WTC11 (cell line): ENCODE measurements at regions not wholly inside any gene's neighbourhood (a gene's known extent, or its start where the extent isn't known, plus 50 kb on each side); places are given as distances from the start of the nearest gene placed in this dataset.

Experiments used
- ATAC-seq: fragments of 200-7000 bp; cut with Tn5 transposase; 2 replicates; pipeline ENCODE4 v1.10.0; 2021; ENCODE audit warnings: mild to moderate bottlenecking, moderate library complexity
- CTCF ChIA-PET: fragments of 300-600 bp; sonication (Branson Sonifier 250); formaldehyde crosslinking; loops from one replicate; lab custom pipeline; 2021; ENCODE audit warnings: antibody characterized with exemption; lab: Charles Lee
- POLR2A ChIA-PET: fragments of 350-600 bp; sonication (Branson Sonifier 250); formaldehyde crosslinking; loops from one replicate; lab custom pipeline; 2021; ENCODE audit warnings: antibody characterized with exemption; lab: Charles Lee
- DNase-seq: peaks from one replicate; pipeline ENCODE4 v3.0.0; 2021; ENCODE audit warnings: low spot score
- H3K27ac Mint-ChIP-seq: 2 replicates; pipeline ENCODE4 v1.8.0; 2021; ENCODE audit warnings: mixed read lengths
- H3K27me3 Mint-ChIP-seq: 2 replicates; pipeline ENCODE4 v1.8.0; 2021; ENCODE audit warnings: low read depth, mild to moderate bottlenecking, moderate library complexity, mixed read lengths
- H3K36me3 Mint-ChIP-seq: 2 replicates; pipeline ENCODE4 v1.8.0; 2021; ENCODE audit warnings: mixed read lengths
- H3K4me1 Mint-ChIP-seq: 2 replicates; pipeline ENCODE4 v1.8.0; 2022; ENCODE audit warnings: mixed read lengths
- H3K4me3 Mint-ChIP-seq: 2 replicates; pipeline ENCODE4 v1.8.0; 2021; ENCODE audit warnings: mild to moderate bottlenecking, moderate library complexity, mixed read lengths
- H3K9me3 Mint-ChIP-seq: 2 replicates; pipeline ENCODE4 v1.8.0; 2021; ENCODE audit warnings: mixed read lengths
- CBFB ChIP-seq: sonication (generic); formaldehyde crosslinking; IDR thresholded peaks from 2 replicates; pipeline ENCODE4 v1.8.1; 2022; ENCODE audit warnings: mild to moderate bottlenecking, low read depth, missing genetic modification reagents
- E2F4 ChIP-seq: sonication (generic); formaldehyde crosslinking; IDR thresholded peaks from 2 replicates; pipeline ENCODE4 v1.8.1; 2022; ENCODE audit warnings: low read depth, mild to moderate bottlenecking, moderate library complexity, missing genetic modification reagents, borderline replicate concordance
- GRHL2 ChIP-seq: fragments of 250-450 bp; sonication (Bioruptor Pico); IDR thresholded peaks from 2 replicates; pipeline ENCODE4 v1.8.0; 2022; ENCODE audit warnings: mild to moderate bottlenecking, moderate library complexity; ENCODE audit not compliant: insufficient replicate concordance, severe bottlenecking
- IRF1 ChIP-seq: sonication (generic); formaldehyde crosslinking; IDR thresholded peaks from 2 replicates; pipeline ENCODE4 v1.8.0; 2023; ENCODE audit warnings: missing genetic modification reagents
- JUN ChIP-seq: sonication (generic); formaldehyde crosslinking; IDR thresholded peaks from 2 replicates; pipeline ENCODE4 v1.8.0; 2023; ENCODE audit warnings: mild to moderate bottlenecking, missing genetic modification reagents
- KAT7 ChIP-seq: sonication (generic); formaldehyde crosslinking; IDR thresholded peaks from 2 replicates; pipeline ENCODE4 v1.8.1; 2023; ENCODE audit warnings: missing genetic modification reagents, mild to moderate bottlenecking, borderline replicate concordance
- MAX ChIP-seq: sonication (generic); formaldehyde crosslinking; IDR thresholded peaks from 2 replicates; pipeline ENCODE4 v1.8.0; 2022; ENCODE audit warnings: mild to moderate bottlenecking, missing genetic modification reagents
- NFE2L1 ChIP-seq: sonication (generic); formaldehyde crosslinking; IDR thresholded peaks from 2 replicates; pipeline ENCODE4 v1.8.1; 2023; ENCODE audit warnings: missing genetic modification reagents
- USF1 ChIP-seq: sonication (generic); formaldehyde crosslinking; IDR thresholded peaks from 2 replicates; pipeline ENCODE4 v1.8.0; 2022; ENCODE audit warnings: mild to moderate bottlenecking, missing genetic modification reagents
- ZNF232 ChIP-seq: sonication (generic); formaldehyde crosslinking; IDR thresholded peaks from 2 replicates; pipeline ENCODE4 v1.8.0; 2022; ENCODE audit warnings: mild to moderate bottlenecking, missing genetic modification reagents
- ZSCAN18 ChIP-seq: fragments of 250-450 bp; sonication (Bioruptor Pico); IDR thresholded peaks from 2 replicates; pipeline ENCODE4 v2.1.2; 2022; ENCODE audit warnings: mild to moderate bottlenecking, moderate library complexity
- TF ChIP-seq, protein P1 (sequence below): fragments of 250-450 bp; sonication (Bioruptor Pico); IDR thresholded peaks from 2 replicates; pipeline ENCODE4 v1.8.0; 2021; ENCODE audit warnings: mild to moderate bottlenecking
- TF ChIP-seq, protein P2 (sequence below): sonication (generic); formaldehyde crosslinking; IDR thresholded peaks from 2 replicates; pipeline ENCODE4 v1.8.0; 2023; ENCODE audit warnings: missing genetic modification reagents, mild to moderate bottlenecking, borderline replicate concordance
- TF ChIP-seq, protein P3 (sequence below): fragments of 250-450 bp; sonication (Bioruptor Pico); IDR thresholded peaks from 2 replicates; pipeline ENCODE4 v1.9.0; 2021; ENCODE audit warnings: mild to moderate bottlenecking
- TF ChIP-seq, protein P4 (sequence below): fragments of 250-450 bp; sonication (Bioruptor Pico); IDR thresholded peaks from 2 replicates; pipeline ENCODE4 v1.9.0; 2021; ENCODE audit warnings: mild to moderate bottlenecking, borderline replicate concordance

DNA sequence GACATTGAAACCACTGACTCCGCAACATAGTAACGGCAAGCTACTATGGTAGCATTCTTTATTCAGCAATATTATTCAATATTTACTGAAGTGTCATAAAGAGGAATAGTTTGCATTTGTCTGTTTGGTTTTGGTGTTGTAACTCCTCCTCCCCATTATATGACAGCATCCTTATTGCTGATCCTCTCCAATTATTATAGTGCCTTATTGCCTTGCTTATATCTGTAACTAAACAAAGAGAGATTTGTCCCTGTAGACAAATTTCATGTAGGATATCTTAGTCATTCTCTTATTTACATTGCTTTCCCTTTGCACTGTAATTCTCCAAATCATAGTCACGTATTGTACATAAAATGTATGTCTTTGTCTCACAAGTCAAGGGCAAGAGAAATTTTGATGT is 1041.2 kb upstream of the ZEB2 start:
- no peak overlapping the region for H3K27ac Mint-ChIP-seq
- ATAC-seq, result no peak
- CTCF ChIA-PET, result no interaction called here
- no peak for TF ChIP-seq GRHL2 (CRISPR knock-in tag)
- no peak for TF ChIP-seq MAX (CRISPR knock-in tag)
- TF ChIP-seq, protein P1, sequence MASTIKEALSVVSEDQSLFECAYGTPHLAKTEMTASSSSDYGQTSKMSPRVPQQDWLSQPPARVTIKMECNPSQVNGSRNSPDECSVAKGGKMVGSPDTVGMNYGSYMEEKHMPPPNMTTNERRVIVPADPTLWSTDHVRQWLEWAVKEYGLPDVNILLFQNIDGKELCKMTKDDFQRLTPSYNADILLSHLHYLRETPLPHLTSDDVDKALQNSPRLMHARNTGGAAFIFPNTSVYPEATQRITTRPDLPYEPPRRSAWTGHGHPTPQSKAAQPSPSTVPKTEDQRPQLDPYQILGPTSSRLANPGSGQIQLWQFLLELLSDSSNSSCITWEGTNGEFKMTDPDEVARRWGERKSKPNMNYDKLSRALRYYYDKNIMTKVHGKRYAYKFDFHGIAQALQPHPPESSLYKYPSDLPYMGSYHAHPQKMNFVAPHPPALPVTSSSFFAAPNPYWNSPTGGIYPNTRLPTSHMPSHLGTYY, result no peak
- no peak for TF ChIP-seq KAT7 (CRISPR knock-in tag)
- TF ChIP-seq, protein P2, sequence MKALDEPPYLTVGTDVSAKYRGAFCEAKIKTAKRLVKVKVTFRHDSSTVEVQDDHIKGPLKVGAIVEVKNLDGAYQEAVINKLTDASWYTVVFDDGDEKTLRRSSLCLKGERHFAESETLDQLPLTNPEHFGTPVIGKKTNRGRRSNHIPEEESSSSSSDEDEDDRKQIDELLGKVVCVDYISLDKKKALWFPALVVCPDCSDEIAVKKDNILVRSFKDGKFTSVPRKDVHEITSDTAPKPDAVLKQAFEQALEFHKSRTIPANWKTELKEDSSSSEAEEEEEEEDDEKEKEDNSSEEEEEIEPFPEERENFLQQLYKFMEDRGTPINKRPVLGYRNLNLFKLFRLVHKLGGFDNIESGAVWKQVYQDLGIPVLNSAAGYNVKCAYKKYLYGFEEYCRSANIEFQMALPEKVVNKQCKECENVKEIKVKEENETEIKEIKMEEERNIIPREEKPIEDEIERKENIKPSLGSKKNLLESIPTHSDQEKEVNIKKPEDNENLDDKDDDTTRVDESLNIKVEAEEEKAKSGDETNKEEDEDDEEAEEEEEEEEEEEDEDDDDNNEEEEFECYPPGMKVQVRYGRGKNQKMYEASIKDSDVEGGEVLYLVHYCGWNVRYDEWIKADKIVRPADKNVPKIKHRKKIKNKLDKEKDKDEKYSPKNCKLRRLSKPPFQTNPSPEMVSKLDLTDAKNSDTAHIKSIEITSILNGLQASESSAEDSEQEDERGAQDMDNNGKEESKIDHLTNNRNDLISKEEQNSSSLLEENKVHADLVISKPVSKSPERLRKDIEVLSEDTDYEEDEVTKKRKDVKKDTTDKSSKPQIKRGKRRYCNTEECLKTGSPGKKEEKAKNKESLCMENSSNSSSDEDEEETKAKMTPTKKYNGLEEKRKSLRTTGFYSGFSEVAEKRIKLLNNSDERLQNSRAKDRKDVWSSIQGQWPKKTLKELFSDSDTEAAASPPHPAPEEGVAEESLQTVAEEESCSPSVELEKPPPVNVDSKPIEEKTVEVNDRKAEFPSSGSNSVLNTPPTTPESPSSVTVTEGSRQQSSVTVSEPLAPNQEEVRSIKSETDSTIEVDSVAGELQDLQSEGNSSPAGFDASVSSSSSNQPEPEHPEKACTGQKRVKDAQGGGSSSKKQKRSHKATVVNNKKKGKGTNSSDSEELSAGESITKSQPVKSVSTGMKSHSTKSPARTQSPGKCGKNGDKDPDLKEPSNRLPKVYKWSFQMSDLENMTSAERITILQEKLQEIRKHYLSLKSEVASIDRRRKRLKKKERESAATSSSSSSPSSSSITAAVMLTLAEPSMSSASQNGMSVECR, result no peak
- TF ChIP-seq, protein P3, sequence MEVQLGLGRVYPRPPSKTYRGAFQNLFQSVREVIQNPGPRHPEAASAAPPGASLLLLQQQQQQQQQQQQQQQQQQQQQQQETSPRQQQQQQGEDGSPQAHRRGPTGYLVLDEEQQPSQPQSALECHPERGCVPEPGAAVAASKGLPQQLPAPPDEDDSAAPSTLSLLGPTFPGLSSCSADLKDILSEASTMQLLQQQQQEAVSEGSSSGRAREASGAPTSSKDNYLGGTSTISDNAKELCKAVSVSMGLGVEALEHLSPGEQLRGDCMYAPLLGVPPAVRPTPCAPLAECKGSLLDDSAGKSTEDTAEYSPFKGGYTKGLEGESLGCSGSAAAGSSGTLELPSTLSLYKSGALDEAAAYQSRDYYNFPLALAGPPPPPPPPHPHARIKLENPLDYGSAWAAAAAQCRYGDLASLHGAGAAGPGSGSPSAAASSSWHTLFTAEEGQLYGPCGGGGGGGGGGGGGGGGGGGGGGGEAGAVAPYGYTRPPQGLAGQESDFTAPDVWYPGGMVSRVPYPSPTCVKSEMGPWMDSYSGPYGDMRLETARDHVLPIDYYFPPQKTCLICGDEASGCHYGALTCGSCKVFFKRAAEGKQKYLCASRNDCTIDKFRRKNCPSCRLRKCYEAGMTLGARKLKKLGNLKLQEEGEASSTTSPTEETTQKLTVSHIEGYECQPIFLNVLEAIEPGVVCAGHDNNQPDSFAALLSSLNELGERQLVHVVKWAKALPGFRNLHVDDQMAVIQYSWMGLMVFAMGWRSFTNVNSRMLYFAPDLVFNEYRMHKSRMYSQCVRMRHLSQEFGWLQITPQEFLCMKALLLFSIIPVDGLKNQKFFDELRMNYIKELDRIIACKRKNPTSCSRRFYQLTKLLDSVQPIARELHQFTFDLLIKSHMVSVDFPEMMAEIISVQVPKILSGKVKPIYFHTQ, result no peak
- TF ChIP-seq, all 79 proteins: peak for 0
- Mint-ChIP-seq H3K4me3 (no peak overlapping the region), H3K27me3 (no peaks in the 10 kb centered on the region), H3K4me1 (peaks cover 26% of the 10 kb centered on the region), H3K36me3 (no peaks in the 10 kb centered on the region), H3K9me3 (no peaks in the 10 kb centered on the region)
- POLR2A ChIA-PET, result no interaction called here
- no peak for DNase-seq

DNA sequence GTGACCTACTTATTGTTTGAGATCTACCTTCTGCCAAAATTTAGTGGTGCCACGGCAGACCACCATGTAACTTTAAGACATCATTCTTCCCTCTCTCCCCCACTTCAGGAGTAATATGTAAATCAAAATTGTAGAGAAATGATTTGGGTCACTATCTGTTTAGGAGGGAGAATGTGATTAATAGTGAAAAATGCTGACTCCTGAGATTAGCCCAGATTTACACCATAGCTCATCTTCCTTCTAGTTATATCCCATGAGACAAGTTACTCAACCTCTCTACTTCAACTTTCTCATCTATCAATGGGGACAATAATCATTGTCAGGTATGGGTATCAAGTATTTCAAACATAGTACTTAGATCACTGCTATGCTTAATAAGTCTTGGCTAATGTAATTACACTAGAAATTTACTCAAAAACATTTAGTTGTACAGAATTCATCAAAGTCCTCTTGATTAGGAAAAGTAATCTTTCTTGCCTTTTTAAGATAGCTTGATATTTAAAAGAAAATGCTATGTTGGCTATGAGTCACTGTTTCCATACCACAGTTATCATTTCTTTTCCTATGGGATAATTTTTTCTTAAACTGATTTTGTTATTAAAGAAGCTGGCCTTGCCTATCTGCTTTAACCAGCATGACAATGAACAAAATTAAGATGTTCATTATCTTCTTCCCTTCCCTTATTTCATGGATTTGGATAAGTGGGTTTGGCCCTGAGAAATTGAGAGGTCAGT is 1038.9 kb upstream of the ZEB2 start:
- H3K27ac Mint-ChIP-seq, result no peak overlapping the region
- ChIA-PET POLR2A (interaction anchor here (0.7 kb wide), 1 partner anchor 1008 kb away, joined by 6 read pairs; no protein-coding TSS in a partner anchor), CTCF (no interaction called here)
- TF ChIP-seq ZSCAN18 (CRISPR knock-in tag), result no peak
- no peak for TF ChIP-seq ZNF232 (CRISPR knock-in tag)
- no peak for TF ChIP-seq NFE2L1 (CRISPR knock-in tag)
- TF ChIP-seq JUN (CRISPR knock-in tag), result no peak
- no peak for TF ChIP-seq E2F4 (CRISPR knock-in tag)
- TF ChIP-seq CBFB (CRISPR knock-in tag), result no peak
- no peak for TF ChIP-seq IRF1 (CRISPR knock-in tag)
- TF ChIP-seq, protein P4, sequence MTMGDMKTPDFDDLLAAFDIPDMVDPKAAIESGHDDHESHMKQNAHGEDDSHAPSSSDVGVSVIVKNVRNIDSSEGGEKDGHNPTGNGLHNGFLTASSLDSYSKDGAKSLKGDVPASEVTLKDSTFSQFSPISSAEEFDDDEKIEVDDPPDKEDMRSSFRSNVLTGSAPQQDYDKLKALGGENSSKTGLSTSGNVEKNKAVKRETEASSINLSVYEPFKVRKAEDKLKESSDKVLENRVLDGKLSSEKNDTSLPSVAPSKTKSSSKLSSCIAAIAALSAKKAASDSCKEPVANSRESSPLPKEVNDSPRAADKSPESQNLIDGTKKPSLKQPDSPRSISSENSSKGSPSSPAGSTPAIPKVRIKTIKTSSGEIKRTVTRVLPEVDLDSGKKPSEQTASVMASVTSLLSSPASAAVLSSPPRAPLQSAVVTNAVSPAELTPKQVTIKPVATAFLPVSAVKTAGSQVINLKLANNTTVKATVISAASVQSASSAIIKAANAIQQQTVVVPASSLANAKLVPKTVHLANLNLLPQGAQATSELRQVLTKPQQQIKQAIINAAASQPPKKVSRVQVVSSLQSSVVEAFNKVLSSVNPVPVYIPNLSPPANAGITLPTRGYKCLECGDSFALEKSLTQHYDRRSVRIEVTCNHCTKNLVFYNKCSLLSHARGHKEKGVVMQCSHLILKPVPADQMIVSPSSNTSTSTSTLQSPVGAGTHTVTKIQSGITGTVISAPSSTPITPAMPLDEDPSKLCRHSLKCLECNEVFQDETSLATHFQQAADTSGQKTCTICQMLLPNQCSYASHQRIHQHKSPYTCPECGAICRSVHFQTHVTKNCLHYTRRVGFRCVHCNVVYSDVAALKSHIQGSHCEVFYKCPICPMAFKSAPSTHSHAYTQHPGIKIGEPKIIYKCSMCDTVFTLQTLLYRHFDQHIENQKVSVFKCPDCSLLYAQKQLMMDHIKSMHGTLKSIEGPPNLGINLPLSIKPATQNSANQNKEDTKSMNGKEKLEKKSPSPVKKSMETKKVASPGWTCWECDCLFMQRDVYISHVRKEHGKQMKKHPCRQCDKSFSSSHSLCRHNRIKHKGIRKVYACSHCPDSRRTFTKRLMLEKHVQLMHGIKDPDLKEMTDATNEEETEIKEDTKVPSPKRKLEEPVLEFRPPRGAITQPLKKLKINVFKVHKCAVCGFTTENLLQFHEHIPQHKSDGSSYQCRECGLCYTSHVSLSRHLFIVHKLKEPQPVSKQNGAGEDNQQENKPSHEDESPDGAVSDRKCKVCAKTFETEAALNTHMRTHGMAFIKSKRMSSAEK, result no peak
- no peak for TF ChIP-seq USF1 (CRISPR knock-in tag)

More for the DNA sequence above, 1038.9 kb upstream of the ZEB2 start:
- Mint-ChIP-seq H3K36me3 (no peaks in the 10 kb centered on the region), H3K4me1 (peaks cover 22% of the 10 kb centered on the region), H3K4me3 (no peak overlapping the region), H3K9me3 (no peaks in the 10 kb centered on the region), H3K27me3 (no peaks in the 10 kb centered on the region)
- ATAC-seq (no peak), DNase-seq (no peak)
